GM21529 (cell line): ENCODE measurements at regions not wholly inside any gene's neighbourhood (a gene's known extent, or its start where the extent isn't known, plus 50 kb on each side); places are given as distances from the start of the nearest gene placed in this dataset.

Experiments
- ATAC-seq: cut with Tn5 transposase; IDR thresholded peaks from one replicate; pipeline ENCODE4 v1.9.1; 2021; ENCODE audit not compliant: unreplicated experiment

GRCh38 chr2:236743921-236744280 lies 174.3 kb downstream of the ACKR3 start:
- ATAC-seq: no peak

- no peak for ATAC-seq
Measured at GRCh38 chr2:236744281-236744705, 174.7 kb downstream of the ACKR3 start.

- ATAC-seq: no peak
Measured at GRCh38 chr2:236744716-236745115, 175.1 kb downstream of the ACKR3 start.

GRCh38 chr2:236745420-236746210 lies 176.0 kb downstream of the ACKR3 start:
- ATAC-seq: no peak

GRCh38 chr2:236746833-236747232 lies 177.2 kb downstream of the ACKR3 start:
- no peak for ATAC-seq

- ATAC-seq: no peak
Measured at GRCh38 chr2:236747426-236747825, 177.8 kb downstream of the ACKR3 start.

GRCh38 chr2:236747925-236748324 lies 178.3 kb downstream of the ACKR3 start:
- no peak for ATAC-seq

- no peak for ATAC-seq
Measured at GRCh38 chr2:236748385-236748784, 178.8 kb downstream of the ACKR3 start.

GRCh38 chr2:236748801-236749200 lies 179.2 kb downstream of the ACKR3 start:
- no peak for ATAC-seq

GRCh38 chr2:236749346-236749745 lies 179.7 kb downstream of the ACKR3 start:
- no peak for ATAC-seq

- no peak for ATAC-seq
Measured at GRCh38 chr2:236752096-236752495, 182.5 kb downstream of the ACKR3 start.

GRCh38 chr2:236753606-236754270 lies 184.1 kb downstream of the ACKR3 start:
- no peak for ATAC-seq

GRCh38 chr2:236754271-236754944 lies 184.8 kb downstream of the ACKR3 start:
- no peak for ATAC-seq

- no peak for ATAC-seq
Measured at GRCh38 chr2:236755278-236755840, 185.7 kb downstream of the ACKR3 start.

- ATAC-seq: no peak
Measured at GRCh38 chr2:236758406-236758805, 188.8 kb downstream of the ACKR3 start.

GRCh38 chr2:236760246-236760645 lies 190.6 kb downstream of the ACKR3 start:
- no peak for ATAC-seq

GRCh38 chr2:236761358-236761757 lies 191.7 kb downstream of the ACKR3 start:
- no peak for ATAC-seq

GRCh38 chr2:236762628-236763027 lies 193.0 kb downstream of the ACKR3 start:
- ATAC-seq: no peak

- ATAC-seq: no peak
Measured at GRCh38 chr2:236763857-236764256, 194.2 kb downstream of the ACKR3 start.

GRCh38 chr2:236764716-236765115 lies 195.1 kb downstream of the ACKR3 start:
- ATAC-seq: no peak

- no peak for ATAC-seq
Measured at GRCh38 chr2:236765478-236765877, 195.9 kb downstream of the ACKR3 start.

GRCh38 chr2:236766850-236767249 lies 197.2 kb downstream of the ACKR3 start:
- no peak for ATAC-seq
